NCI-H2107 (cell line): ENCODE measurements at regions not wholly inside any gene's neighbourhood (a gene's known extent, or its start where the extent isn't known, plus 50 kb on each side); places are given as distances from the start of the nearest gene placed in this dataset.

Source experiments
- DNase-seq: peaks from one replicate; lab custom pipeline; 2025; lab: John Stamatoyannopoulos, UW

- DNase-seq: no peak
Measured at GRCh38 chr9:91157883-91158282, 203.8 kb downstream of the AUH start.

- no peak for DNase-seq
Measured at GRCh38 chr9:91158286-91158685, 203.4 kb downstream of the AUH start.

GRCh38 chr9:91158946-91159345 lies 202.8 kb downstream of the AUH start:
- DNase-seq: no peak

GRCh38 chr9:91159664-91160121 lies 202.0 kb downstream of the AUH start:
- DNase-seq: no peak

- no peak for DNase-seq
Measured at GRCh38 chr9:91160181-91160580, 201.5 kb downstream of the AUH start.

- DNase-seq: no peak
Measured at GRCh38 chr9:91160599-91161464, 200.9 kb downstream of the AUH start.

GRCh38 chr9:91161465-91162300 lies 200.0 kb downstream of the AUH start:
- DNase-seq: no peak

GRCh38 chr9:91162311-91162710 lies 199.4 kb downstream of the AUH start:
- no peak for DNase-seq

GRCh38 chr9:91162784-91163443 lies 198.8 kb downstream of the AUH start:
- no peak for DNase-seq

GRCh38 chr9:91163444-91163772 lies 198.3 kb downstream of the AUH start:
- no peak for DNase-seq

- DNase-seq: no peak
Measured at GRCh38 chr9:91163773-91164471, 197.8 kb downstream of the AUH start.
